ENCODE measurements at regions not wholly inside any gene's neighbourhood (a gene's known extent, or its start where the extent isn't known, plus 50 kb on each side); places are given as distances from the start of the nearest gene placed in this dataset.
"Not testable (repeated sequence)": the region's sequence is repeated elsewhere in the genome, so short reads cannot be mapped to it uniquely, and the experiment has no call there.

- DNase-seq: no peak
These were observed 1646.0 kb downstream of the PCDH9 start for GRCh38 chr13:65584126-65584525.

GRCh38 chr13:65582160-65582559 lies 1648.0 kb downstream of the PCDH9 start:
- DNase-seq: no peak

- DNase-seq: not testable (repeated sequence)
These were observed 1665.6 kb downstream of the PCDH9 start for GRCh38 chr13:65564561-65564960.

- no peak for DNase-seq
These were observed 1667.8 kb downstream of the PCDH9 start for GRCh38 chr13:65562305-65562704.

GRCh38 chr13:65560936-65561335 lies 1669.2 kb downstream of the PCDH9 start:
- DNase-seq: no peak

- peak; percentile 49 for DNase-seq
These were observed 1674.2 kb downstream of the PCDH9 start for GRCh38 chr13:65555962-65556361.

- DNase-seq: no peak
These were observed 1676.9 kb downstream of the PCDH9 start for GRCh38 chr13:65553096-65553727.

GRCh38 chr13:65551208-65551607 lies 1678.9 kb downstream of the PCDH9 start:
- DNase-seq: no peak

- DNase-seq: no peak
These were observed 1690.0 kb downstream of the PCDH9 start for GRCh38 chr13:65540175-65540574.

GRCh38 chr13:65535370-65535769 lies 1694.8 kb downstream of the PCDH9 start:
- DNase-seq: no peak

GRCh38 chr13:65532231-65532630 lies 1697.9 kb downstream of the PCDH9 start:
- DNase-seq: no peak

- DNase-seq: no peak
These were observed 1699.4 kb downstream of the PCDH9 start for GRCh38 chr13:65530688-65531087.

- no peak for DNase-seq
These were observed 1700.6 kb downstream of the PCDH9 start for GRCh38 chr13:65529541-65529940.

- DNase-seq: no peak
These were observed 1721.4 kb downstream of the PCDH9 start for GRCh38 chr13:65508745-65509144.

GRCh38 chr13:65508338-65508737 lies 1721.8 kb downstream of the PCDH9 start:
- DNase-seq: no peak

GRCh38 chr13:65505941-65506340 lies 1724.2 kb downstream of the PCDH9 start:
- no peak for DNase-seq

- DNase-seq: no peak
These were observed 1725.9 kb downstream of the PCDH9 start for GRCh38 chr13:65504213-65504612.

- no peak for DNase-seq
These were observed 1729.7 kb downstream of the PCDH9 start for GRCh38 chr13:65500481-65500880.

- DNase-seq: no peak
These were observed 1730.9 kb downstream of the PCDH9 start for GRCh38 chr13:65499256-65499655.

- no peak for DNase-seq
These were observed 1732.9 kb downstream of the PCDH9 start for GRCh38 chr13:65497265-65497664.

- DNase-seq: not testable (repeated sequence)
These were observed 1739.4 kb downstream of the PCDH9 start for GRCh38 chr13:65490725-65491124.

- DNase-seq: no peak
These were observed 1741.5 kb downstream of the PCDH9 start for GRCh38 chr13:65488606-65489005.

GRCh38 chr13:65479692-65480091 lies 1750.4 kb downstream of the PCDH9 start:
- DNase-seq: no peak

GRCh38 chr13:65473196-65473595 lies 1756.9 kb downstream of the PCDH9 start:
- DNase-seq: no peak

GRCh38 chr13:65472336-65472735 lies 1757.8 kb downstream of the PCDH9 start:
- no peak for DNase-seq

All from NCI-H446 treated with DMSO at 0.1 percent for 48 hours (cell line).